ENCODE measurements at regions not wholly inside any gene's neighbourhood (a gene's known extent, or its start where the extent isn't known, plus 50 kb on each side); places are given as distances from the start of the nearest gene placed in this dataset.
A peak's percentile ranks its signal among the peaks of the same experiment; 100 is the strongest.

- Histone ChIP-seq H3K4me3 (no peak overlapping the region), H3K4me1 (ENCODE audit: insufficient read depth) (no peaks in the 10 kb centered on the region), H3K27ac (no peak overlapping the region), H3K9me2 (ENCODE audit: insufficient read depth) (no peaks in the 10 kb centered on the region), H3K9ac (no peak overlapping the region), H4K20me1 (ENCODE audit: insufficient read depth) (no peaks in the 10 kb centered on the region), H2AFZ (no peak overlapping the region), H3K79me2 (ENCODE audit: insufficient read depth) (no peaks in the 10 kb centered on the region), H3K27me3 (replicated peaks; ENCODE audit: insufficient read depth) (no peaks in the 10 kb centered on the region), H3K36me3 (ENCODE audit: low read depth) (no peaks in the 10 kb centered on the region), H3F3A (ENCODE audit: insufficient read depth) (no peaks in the 10 kb centered on the region), H3K4me2 (ENCODE audit: unreplicated experiment) (no peak overlapping the region), H3K9me3 (ENCODE audit: low read depth) (no peaks in the 10 kb centered on the region)
- DNase-seq = peak; percentile 27
- TF ChIP-seq EZH2 (IDR thresholded peaks at IDR 0.05; ENCODE audit: insufficient read depth, poor library complexity, severe bottlenecking) (no peak), EZH2phosphoT487 (IDR thresholded peaks at IDR 0.05; ENCODE audit: insufficient read depth, low read depth) (no peak)
- 0 to 3% methylated on average over 1 of the region's 1 CpG for WGBS, 2 experiments (ENCODE audit: low coverage in 1 of 2, low lambda C conversion rate in 2 of 2, missing lambda C conversion rate in 2 of 2)
- in situ Hi-C loops (cut with MboI) = no loop called here
These were observed 613.3 kb downstream of the TSN start for GRCh38 chr2:122368576-122369243.

GRCh38 chr2:122378521-122378920, 623.1 kb downstream of the TSN start:
- H3K9me3 ChIP-seq (ENCODE audit: low read depth) = no peaks in the 10 kb centered on the region
- no peaks in the 10 kb centered on the region for H3K36me3 ChIP-seq (ENCODE audit: low read depth)
- no peak overlapping the region for H3K4me3 ChIP-seq
- H3K27ac ChIP-seq = no peak overlapping the region
- H2AFZ ChIP-seq = no peak overlapping the region
- H3K27me3 ChIP-seq (replicated peaks; ENCODE audit: insufficient read depth) = no peaks in the 10 kb centered on the region
- in situ Hi-C loops (cut with MboI) = no loop called here
- H3K9me2 ChIP-seq (ENCODE audit: insufficient read depth) = no peaks in the 10 kb centered on the region; the same call in 1 of the 2 replicates
- 70 to 74% methylated on average over 1 of the region's 1 CpG for WGBS, 2 experiments (ENCODE audit: low coverage in 1 of 2, low lambda C conversion rate in 2 of 2, missing lambda C conversion rate in 2 of 2)
- H3K79me2 ChIP-seq (ENCODE audit: insufficient read depth) = no peaks in the 10 kb centered on the region
- H3K9ac ChIP-seq = no peak overlapping the region
- no peak for TF ChIP-seq EZH2 (IDR thresholded peaks at IDR 0.05; ENCODE audit: insufficient read depth, poor library complexity, severe bottlenecking)
- no peak for TF ChIP-seq EZH2phosphoT487 (IDR thresholded peaks at IDR 0.05; ENCODE audit: insufficient read depth, low read depth)
- no peak overlapping the region for H3K4me2 ChIP-seq (ENCODE audit: unreplicated experiment)
- no peak for DNase-seq
- no peaks in the 10 kb centered on the region for H4K20me1 ChIP-seq (ENCODE audit: insufficient read depth)
- H3F3A ChIP-seq (ENCODE audit: insufficient read depth) = no peaks in the 10 kb centered on the region
- no peaks in the 10 kb centered on the region for H3K4me1 ChIP-seq (ENCODE audit: insufficient read depth)

- Histone ChIP-seq H3K9me3 (ENCODE audit: low read depth) (no peaks in the 10 kb centered on the region), H3K4me3 (no peak overlapping the region), H3K9ac (no peak overlapping the region), H3K27ac (no peak overlapping the region), H2AFZ (no peak overlapping the region), H3K4me2 (ENCODE audit: unreplicated experiment) (no peak overlapping the region), H4K20me1 (ENCODE audit: insufficient read depth) (no peaks in the 10 kb centered on the region), H3K79me2 (ENCODE audit: insufficient read depth) (no peaks in the 10 kb centered on the region), H3F3A (ENCODE audit: insufficient read depth) (no peaks in the 10 kb centered on the region), H3K27me3 (replicated peaks; ENCODE audit: insufficient read depth) (no peaks in the 10 kb centered on the region), H3K36me3 (ENCODE audit: low read depth) (no peaks in the 10 kb centered on the region), H3K9me2 (ENCODE audit: insufficient read depth) (no peaks in the 10 kb centered on the region), H3K4me1 (ENCODE audit: insufficient read depth) (no peaks in the 10 kb centered on the region)
- 64 to 72% methylated on average over 4 of the region's 4 CpGs for WGBS, 2 experiments (ENCODE audit: low coverage in 1 of 2, low lambda C conversion rate in 2 of 2, missing lambda C conversion rate in 2 of 2)
- in situ Hi-C loops (cut with MboI) = no loop called here
- no peak for DNase-seq
- TF ChIP-seq EZH2 (IDR thresholded peaks at IDR 0.05; ENCODE audit: insufficient read depth, poor library complexity, severe bottlenecking) (no peak), EZH2phosphoT487 (IDR thresholded peaks at IDR 0.05; ENCODE audit: insufficient read depth, low read depth) (no peak)
These were observed 629.4 kb downstream of the TSN start for GRCh38 chr2:122384768-122385333.

- Histone ChIP-seq H3K27me3 (replicated peaks; ENCODE audit: insufficient read depth) (no peaks in the 10 kb centered on the region), H3K9me3 (ENCODE audit: low read depth) (no peaks in the 10 kb centered on the region), H3K4me3 (no peak overlapping the region), H3K27ac (no peak overlapping the region), H2AFZ (no peak overlapping the region), H3K4me1 (ENCODE audit: insufficient read depth) (no peaks in the 10 kb centered on the region), H3K36me3 (ENCODE audit: low read depth) (no peaks in the 10 kb centered on the region), H3K4me2 (ENCODE audit: unreplicated experiment) (no peak overlapping the region), H3K79me2 (ENCODE audit: insufficient read depth) (no peaks in the 10 kb centered on the region), H3K9ac (no peak overlapping the region), H4K20me1 (ENCODE audit: insufficient read depth) (no peaks in the 10 kb centered on the region), H3F3A (ENCODE audit: insufficient read depth) (no peaks in the 10 kb centered on the region), H3K9me2 (ENCODE audit: insufficient read depth) (no peaks in the 10 kb centered on the region; the same call in 1 of the 2 replicates)
- TF ChIP-seq EZH2phosphoT487 (IDR thresholded peaks at IDR 0.05; ENCODE audit: insufficient read depth, low read depth) (no peak), EZH2 (IDR thresholded peaks at IDR 0.05; ENCODE audit: insufficient read depth, poor library complexity, severe bottlenecking) (no peak)
- no peak for DNase-seq
- in situ Hi-C loops (cut with MboI) = no loop called here
- WGBS, 2 experiments (ENCODE audit: low coverage in 1 of 2, low lambda C conversion rate in 2 of 2, missing lambda C conversion rate in 2 of 2) = 60 to 61% methylated on average over 3 of the region's 3 CpGs
These were observed 632.8 kb downstream of the TSN start for GRCh38 chr2:122388208-122388607.
